NCI-H1694 treated with DMSO at 0.1 percent for 48 hours (cell line): ENCODE measurements at regions not wholly inside any gene's neighbourhood (a gene's known extent, or its start where the extent isn't known, plus 50 kb on each side); places are given as distances from the start of the nearest gene placed in this dataset.
"Not testable (repeated sequence)": the region's sequence is repeated elsewhere in the genome, so short reads cannot be mapped to it uniquely, and the experiment has no call there.

Experiments used
- DNase-seq: peaks from one replicate; lab custom pipeline; 2025; lab: John Stamatoyannopoulos, UW

DNA sequence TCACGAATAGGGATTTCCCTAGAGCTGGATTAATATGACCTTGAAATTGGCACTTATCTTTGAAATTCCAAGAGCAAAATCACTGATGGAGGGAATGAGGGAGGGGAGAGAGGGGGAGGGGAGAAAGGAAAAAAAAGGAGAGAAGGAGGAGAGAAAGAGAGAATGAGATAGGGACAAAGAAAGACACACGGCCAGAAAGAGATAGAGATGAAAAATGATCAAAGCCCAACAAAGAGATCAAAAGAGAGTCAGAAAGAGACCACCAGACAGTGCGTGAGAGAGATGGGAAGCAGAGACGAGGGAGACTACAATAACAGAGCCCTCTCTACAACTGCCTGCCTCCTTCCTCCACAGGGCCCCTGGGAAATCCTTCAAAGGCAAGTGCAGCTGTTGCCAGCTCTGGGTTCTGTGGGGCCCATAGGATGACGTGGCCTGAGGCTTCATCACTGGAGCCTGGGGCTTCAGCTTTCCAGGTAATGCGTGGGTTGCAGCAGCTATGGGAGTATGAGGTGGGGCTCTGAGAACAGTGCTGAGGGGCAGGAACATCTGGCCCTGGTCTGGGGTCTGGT is 58.3 kb upstream of the SHB start:
- no peak for DNase-seq

- no peak for DNase-seq
Measured at GRCh38 chr9:38126730-38127129, 57.7 kb upstream of the SHB start.

- no peak for DNase-seq
Measured at GRCh38 chr9:38125889-38126288, 56.9 kb upstream of the SHB start.

DNA sequence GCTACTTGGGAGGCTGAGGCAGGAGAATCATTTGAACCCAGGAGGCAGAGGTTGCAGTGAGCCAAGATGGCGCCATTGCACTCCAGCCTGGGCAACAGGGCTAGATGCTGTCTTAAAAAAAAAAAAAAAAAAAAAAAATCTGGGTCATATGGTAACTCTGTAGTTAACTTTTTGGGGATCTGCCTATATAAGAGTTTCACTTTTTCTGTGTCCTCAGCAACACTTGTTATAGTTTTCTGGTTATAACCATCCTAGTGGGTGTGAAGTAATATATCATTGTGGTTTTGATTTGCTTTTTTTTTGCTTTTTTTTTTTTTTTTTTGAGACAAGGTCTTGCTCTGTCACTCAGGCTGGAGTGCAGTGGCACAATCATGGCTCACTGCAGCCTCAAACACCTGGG is 54.3 kb upstream of the SHB start:
- DNase-seq: not testable (repeated sequence)

- DNase-seq: no peak
Measured at GRCh38 chr9:38120961-38121360, 51.9 kb upstream of the SHB start.

- DNase-seq: peak; percentile 11
Measured at GRCh38 chr9:38119560-38120236, 50.7 kb upstream of the SHB start.

DNA sequence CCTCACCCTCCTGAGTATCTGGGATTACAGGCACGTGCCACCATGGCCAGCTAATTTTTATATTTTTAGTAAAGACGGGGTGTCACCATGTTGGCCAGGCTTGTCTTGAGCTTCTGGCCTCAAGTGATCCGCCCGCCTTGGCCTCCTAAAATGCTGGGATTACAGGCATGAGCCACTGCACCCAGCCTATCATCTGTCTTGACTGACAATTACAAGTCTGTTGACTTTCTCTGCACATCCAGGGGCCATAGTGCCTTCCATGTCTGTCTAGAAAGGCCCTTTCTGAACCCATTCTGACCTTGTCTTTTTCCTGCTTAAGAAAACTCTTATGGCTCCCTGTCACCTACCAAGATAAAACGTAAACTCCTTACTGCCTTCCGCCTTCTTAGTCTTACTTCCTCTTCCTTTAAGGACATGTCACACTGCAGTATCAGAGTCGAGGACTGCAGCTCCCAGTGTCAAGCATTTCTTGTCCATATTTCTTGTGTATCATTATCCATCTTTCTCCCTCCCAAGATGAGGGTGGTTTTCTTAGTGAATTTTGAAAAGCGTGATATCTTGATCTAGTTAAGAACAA is 49.9 kb upstream of the SHB start:
- DNase-seq: no peak
